Activated CD8-positive, alpha-beta memory T cell treated with anti-CD3 and anti-CD28 coated beads for 4 hours (primary cell): ENCODE measurements at regions not wholly inside any gene's neighbourhood (a gene's known extent, or its start where the extent isn't known, plus 50 kb on each side); places are given as distances from the start of the nearest gene placed in this dataset.

Source experiments
- DNase-seq, 2 donors: peaks; one replicate each; pipeline ENCODE4 v3.0.0-alpha.2; 2020; ENCODE audit warnings: low read depth in 2 of 2

- no peak for DNase-seq
Measured at GRCh38 chr12:75837700-75838099, 193.9 kb downstream of the PHLDA1 start.

GRCh38 chr12:75836533-75836932, 195.0 kb downstream of the PHLDA1 start:
- no peak for DNase-seq

GRCh38 chr12:75834591-75834990, 197.0 kb downstream of the PHLDA1 start:
- DNase-seq, result no peak

- no peak for DNase-seq
Measured at GRCh38 chr12:75833268-75833667, 198.3 kb downstream of the PHLDA1 start.

GRCh38 chr12:75831402-75831801, 200.2 kb downstream of the PHLDA1 start:
- no peak for DNase-seq

- no peak for DNase-seq
Measured at GRCh38 chr12:75827061-75827460, 204.5 kb downstream of the PHLDA1 start.

- no peak for DNase-seq
Measured at GRCh38 chr12:75825686-75826085, 205.9 kb downstream of the PHLDA1 start.

- no peak for DNase-seq
Measured at GRCh38 chr12:75823475-75823874, 208.1 kb downstream of the PHLDA1 start.

GRCh38 chr12:75822416-75822815, 209.2 kb downstream of the PHLDA1 start:
- DNase-seq, result no peak

- no peak for DNase-seq
Measured at GRCh38 chr12:75820848-75821578, 210.6 kb downstream of the PHLDA1 start.

GRCh38 chr12:75820071-75820470, 211.5 kb downstream of the PHLDA1 start:
- no peak for DNase-seq

- DNase-seq, result no peak
Measured at GRCh38 chr12:75819512-75819911, 212.1 kb downstream of the PHLDA1 start.

- no peak for DNase-seq
Measured at GRCh38 chr12:75818863-75819262, 212.7 kb downstream of the PHLDA1 start.

GRCh38 chr12:75816897-75817296, 214.7 kb downstream of the PHLDA1 start:
- DNase-seq, result no peak

GRCh38 chr12:75815756-75816155, 215.8 kb downstream of the PHLDA1 start:
- no peak for DNase-seq

- no peak for DNase-seq
Measured at GRCh38 chr12:75814851-75815754, 216.5 kb downstream of the PHLDA1 start.

- no peak for DNase-seq
Measured at GRCh38 chr12:75813072-75813471, 218.5 kb downstream of the PHLDA1 start.

- DNase-seq, result no peak
Measured at GRCh38 chr12:75812271-75813018, 219.1 kb downstream of the PHLDA1 start.

- no peak for DNase-seq
Measured at GRCh38 chr12:75809746-75810145, 221.8 kb downstream of the PHLDA1 start.

- DNase-seq, result no peak
Measured at GRCh38 chr12:75807494-75807893, 224.1 kb downstream of the PHLDA1 start.

GRCh38 chr12:75805905-75806304, 225.7 kb downstream of the PHLDA1 start:
- DNase-seq, result no peak

- DNase-seq, result no peak
Measured at GRCh38 chr12:75805320-75805719, 226.3 kb downstream of the PHLDA1 start.
